ENCODE measurements at regions not wholly inside any gene's neighbourhood (a gene's known extent, or its start where the extent isn't known, plus 50 kb on each side); places are given as distances from the start of the nearest gene placed in this dataset.

DNA sequence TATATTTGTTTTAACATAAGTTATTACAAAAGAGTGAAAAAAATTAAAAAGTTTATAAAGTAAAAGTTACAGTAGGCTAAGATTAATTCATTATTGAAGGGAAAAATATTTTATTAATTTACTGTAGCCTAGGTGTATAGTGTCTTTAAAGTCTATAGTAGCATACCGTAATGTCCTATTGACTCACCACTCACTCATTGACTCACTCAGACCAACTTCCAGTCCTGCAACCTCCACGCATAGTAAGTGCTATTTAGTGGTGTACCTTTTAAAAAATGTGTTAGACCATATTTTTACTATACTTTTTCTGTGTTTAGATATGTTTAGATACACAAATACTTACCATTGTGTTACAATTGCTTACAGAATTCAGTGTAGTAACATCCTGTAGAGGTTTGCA lies 841.1 kb downstream of the CENPC start:
- DNase-seq (ENCODE audit: low read depth in 2 of 2), result no peak

DNA sequence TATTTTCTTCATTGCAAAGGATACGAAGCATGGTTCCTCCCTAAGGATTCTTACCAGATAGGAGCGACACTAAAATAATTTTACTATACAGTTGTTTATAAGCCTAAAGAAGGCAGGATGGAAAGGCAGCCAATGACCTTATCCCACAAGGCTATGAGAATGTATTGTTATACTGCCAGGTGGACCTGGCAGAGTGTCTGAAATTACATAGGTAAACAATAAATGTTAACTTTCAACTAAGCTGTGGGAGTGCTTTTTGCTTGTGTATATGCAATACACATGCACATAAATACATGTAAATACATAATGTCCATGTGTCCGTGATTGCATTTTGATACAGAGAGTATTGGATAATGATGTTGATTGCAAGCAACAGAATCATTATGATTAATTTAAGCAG lies 850.6 kb downstream of the CENPC start:
- DNase-seq (ENCODE audit: low read depth in 2 of 2), result no peak

DNA sequence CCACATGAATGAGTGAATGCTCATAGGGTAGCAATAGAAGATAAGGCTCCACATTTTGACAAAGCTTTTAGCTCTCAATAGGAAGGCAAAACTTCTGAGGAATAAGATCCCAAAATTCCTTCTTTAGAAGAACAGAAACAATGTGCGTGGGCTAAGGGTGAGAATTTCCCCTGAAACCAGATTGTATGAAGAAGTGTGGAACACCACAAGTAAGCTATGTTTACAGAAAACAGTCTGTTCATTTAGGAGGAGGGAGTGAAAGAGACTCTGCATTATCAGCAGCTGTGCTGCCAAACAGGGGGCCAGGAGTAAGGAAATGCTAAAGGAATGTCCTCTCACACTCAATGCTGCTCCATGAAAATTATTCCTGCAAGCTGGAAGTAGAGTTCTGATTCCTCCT lies 851.6 kb downstream of the CENPC start:
- DNase-seq (ENCODE audit: low read depth in 2 of 2), result no peak

DNA sequence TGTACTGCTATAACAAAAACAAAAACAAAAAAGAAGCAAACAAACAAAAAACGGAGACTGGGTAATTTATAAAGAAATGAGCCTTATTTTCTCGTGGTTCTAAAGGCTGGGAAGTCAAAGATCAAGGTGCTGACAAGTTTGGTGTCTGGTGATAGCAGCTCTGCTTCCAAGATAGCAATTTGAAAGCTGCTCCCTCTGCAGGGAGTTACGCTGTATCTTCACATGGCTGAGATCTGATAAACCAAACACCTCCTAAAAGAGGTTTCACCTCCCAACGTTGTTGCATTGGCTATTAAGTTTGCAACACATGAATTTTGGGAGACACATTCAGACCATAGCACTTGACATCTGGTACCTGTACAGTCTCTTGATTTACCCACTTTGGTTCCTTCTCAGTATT lies 854.2 kb downstream of the CENPC start:
- no peak for DNase-seq (ENCODE audit: low read depth in 2 of 2)

DNA sequence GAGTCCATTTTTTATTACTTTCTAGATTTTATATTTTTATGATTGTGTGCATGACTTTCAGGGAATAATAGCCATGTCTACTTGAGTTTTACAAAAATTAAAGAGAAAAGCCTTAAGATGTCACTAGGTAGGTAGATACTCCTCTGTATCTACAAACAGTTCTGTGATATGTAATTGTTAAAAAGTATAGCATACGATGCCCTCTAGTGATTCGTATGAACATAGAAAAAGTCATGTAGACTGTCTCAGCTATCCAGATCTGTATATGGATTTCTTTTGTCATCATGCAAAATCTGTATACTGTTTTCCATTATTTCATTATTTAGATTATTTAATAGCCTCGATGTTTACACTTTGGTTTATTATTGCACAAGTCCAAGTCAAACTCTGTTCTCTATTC lies 856.6 kb downstream of the CENPC start:
- DNase-seq (ENCODE audit: low read depth in 2 of 2), result no peak

DNA sequence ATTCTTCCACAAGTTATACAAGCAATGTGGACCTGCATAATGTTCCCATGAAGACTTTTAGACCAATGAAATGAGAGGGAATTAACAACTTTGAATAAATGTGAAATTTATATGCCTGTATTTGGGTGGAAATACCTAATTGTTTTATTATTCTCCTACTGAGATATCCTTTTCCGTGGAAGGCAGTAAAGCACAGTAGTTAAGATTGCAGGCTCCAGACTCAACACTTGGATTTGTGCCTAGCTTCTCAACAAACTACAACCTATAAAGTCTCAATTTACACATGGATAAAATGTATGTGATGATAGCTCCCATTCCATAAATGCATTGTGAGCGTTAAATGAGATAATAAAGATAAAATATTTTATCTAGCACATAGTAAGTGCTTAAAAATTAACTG lies 857.8 kb downstream of the CENPC start:
- no peak for DNase-seq (ENCODE audit: low read depth in 2 of 2)

DNA sequence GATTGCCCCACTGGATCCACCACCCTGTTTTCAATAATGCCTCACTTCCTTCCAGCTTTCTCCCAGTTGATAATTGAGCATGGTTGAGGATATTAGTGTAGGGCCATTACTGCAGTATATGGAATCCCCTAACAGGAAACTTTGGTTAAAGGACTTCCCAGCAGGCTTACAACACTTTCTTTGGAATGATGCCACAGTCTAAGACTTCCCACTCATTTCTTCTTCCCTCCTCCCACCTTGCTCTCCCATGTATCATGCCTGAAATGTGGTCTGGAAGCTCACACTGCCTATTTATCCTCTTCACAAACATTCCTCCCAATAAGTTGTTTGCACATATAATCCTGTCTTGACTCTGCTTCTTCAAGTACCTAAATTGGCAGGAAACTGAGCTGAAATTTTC lies 863.3 kb downstream of the CENPC start:
- DNase-seq (ENCODE audit: low read depth in 2 of 2), result no peak

DNA sequence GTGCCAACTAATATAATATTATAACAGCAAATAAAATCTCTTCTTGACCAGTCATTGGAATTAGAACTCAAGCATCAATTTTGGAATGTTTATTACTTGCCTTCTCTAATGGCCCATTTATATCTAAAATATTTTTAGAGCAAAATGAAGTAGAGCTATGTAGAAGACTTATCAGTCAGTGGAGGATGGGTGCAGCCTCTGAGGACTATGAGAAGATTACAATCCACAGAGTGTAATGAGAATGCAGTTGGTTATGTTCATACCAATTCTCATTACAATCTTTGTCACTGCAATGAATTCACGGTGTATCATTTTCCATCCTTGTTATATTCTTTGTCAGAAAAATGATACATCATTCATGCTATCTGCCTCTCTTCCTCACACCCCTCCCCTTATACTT lies 878.1 kb downstream of the CENPC start:
- no peak for DNase-seq (ENCODE audit: low read depth in 2 of 2)

DNA sequence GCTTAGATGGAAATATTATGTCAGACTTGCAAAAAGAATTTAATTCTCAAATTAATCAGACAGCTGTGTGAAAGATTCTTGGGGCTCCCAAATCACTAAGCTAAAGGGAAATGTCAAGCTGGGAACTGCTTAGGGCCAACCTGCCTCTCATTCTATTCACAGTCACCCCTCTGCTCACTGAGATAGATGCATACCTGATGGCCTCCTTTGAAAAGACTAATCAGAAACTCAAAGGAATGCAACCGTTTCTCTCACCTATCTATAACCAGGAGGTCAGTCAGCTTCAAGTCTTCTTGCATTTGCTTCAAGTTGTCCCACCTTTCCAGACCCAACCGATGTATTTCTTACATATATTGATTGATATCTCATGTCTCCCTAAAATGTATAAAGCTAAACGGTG lies 882.7 kb downstream of the CENPC start:
- no peak for DNase-seq (ENCODE audit: low read depth in 2 of 2)

DNA sequence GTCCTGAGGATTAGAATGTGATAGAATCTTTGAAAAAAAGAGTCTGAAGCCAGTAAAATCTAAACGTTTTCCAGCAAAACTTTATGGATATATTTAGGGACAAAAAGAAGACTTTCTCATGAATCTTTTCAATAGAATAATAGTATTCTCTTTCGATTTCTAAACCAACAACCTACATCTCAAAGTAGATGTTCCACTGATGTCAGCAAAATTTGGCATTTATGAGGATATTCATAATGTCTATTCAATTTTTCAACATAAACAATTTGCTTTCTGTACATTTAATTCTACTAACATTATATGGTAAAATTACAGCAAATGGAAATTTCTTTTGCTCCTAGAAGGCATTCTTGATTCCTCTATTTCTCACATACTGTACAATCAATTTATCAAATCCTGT lies 886.5 kb downstream of the CENPC start:
- no peak for DNase-seq (ENCODE audit: low read depth in 2 of 2)

DNA sequence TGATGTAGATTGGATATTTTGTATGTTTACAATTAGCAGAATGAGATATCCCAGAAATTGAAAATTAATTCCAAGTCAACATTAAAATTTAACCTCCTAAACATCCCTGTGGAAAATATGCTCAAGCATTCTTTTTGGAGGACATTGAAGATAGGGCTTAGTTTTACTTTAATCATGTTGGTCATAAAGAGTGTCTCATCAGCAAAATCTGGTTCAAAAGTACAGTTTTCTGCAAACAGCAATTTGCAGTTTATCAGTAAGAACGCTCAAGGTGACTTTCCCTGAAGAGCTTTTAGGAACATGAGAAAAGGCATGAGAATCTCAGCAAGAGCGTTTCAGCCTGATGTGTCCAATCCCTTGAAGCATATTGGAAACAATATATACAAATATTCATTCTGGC lies 889.8 kb downstream of the CENPC start:
- no peak for DNase-seq (ENCODE audit: low read depth in 2 of 2)

DNA sequence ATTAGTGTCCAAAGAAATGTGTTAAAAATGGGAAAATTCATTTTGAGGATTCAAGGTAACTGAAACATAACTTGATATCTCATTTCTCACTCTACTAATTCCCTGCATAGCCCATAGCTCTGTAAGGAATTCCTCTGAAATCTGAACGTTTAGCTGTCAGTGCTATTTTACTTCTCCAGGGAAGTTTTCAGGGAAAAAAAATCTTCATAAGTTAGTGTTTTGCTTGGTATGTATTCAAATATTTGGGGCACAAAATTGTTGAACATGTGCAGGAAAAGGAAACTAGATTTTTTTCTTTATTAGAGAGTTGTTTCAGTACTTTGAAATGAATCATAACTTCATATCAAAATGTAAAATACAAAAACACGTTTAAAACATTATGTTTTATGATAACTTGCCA lies 891.4 kb downstream of the CENPC start:
- DNase-seq (ENCODE audit: low read depth in 2 of 2), result no peak

DNA sequence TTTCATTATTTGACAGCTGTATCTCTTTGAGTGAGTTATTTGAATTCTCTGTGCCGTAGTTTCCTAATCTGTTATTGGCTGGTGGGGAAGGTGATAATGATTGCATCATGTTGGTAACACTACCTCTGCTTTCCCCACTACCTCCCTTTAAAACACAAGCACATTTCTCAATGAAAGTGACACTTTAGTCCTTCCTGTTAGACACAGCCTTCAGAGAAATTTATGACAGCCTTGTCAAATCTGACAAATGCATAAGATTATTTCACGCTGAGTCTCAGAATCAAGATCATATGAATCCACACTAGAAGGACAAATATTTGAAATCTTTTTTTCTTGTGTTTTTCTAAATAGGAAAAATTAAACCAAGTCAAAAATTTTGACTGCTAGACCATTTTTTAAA lies 896.1 kb downstream of the CENPC start:
- no peak for DNase-seq (ENCODE audit: low read depth in 2 of 2)

DNA sequence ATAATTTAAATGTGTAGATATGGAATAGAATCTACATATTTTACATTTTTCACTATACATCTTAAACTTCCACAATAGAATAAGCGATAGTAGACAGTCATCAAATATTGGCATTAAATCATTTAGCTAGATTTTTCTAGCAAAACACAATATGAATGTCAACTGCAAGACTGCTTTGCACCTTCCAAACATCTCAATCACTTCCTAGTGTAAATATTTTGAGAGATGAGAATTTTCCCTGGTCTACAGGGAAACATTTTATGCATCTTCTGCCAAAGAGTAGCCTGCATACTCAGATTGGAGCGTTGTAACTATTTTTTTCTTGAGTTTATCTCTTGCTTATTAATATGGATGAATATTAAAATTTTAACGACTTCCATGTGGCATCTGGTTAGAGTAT lies 897.4 kb downstream of the CENPC start:
- no peak for DNase-seq (ENCODE audit: low read depth in 2 of 2)

DNA sequence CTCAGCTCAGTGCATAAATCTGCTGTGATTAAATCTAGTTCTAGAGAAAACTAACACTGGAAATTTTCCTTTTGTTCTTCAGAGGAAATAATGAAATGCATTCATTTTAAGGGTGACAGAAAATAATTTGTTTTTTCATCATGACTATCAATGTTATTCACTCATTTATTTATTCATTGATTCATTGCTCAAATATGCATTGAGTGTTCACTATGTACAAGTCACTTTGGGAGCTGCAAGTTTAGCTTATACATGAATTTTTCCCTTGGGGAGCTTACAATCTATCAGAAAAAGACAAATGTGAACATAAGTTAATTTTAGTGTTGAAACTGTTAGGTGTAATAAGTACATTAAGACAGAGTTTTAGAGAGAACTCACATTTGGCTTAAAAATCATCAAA lies 897.8 kb downstream of the CENPC start:
- no peak for DNase-seq (ENCODE audit: low read depth in 2 of 2)

DNA sequence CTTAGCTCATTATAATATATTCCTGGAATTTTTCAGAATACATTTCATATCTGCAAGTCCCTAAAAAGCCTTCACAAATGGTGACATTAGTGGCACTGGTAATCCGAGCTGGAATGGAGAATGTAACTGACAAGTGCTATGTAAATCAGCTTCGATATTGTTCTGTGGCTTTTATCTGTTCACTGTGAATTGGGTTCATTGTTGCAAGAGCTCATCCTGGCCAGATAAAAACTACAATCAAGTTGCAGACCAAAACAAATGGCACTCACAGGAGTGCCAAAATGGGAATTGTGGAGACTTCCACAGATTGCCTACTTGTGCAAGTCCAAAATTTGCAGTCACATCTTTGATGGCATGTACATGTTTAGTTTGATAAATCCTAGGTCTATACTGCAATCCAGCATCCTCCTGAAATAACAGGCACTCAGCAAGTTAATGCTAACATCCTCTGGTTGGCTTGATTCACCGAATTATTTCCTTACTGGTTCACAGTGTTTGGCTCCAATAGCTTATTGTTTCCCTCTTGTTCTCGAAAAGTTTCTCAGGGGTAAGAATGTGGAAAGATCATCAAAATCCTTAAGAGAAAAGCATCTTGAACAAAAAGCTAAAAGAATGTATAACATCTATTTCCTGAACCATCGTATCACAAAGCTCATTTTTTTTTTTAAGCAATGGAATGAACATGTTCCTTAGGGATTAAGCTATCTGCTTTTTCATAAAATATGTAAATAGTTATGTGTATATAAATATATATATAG lies 904.9 kb downstream of the CENPC start:
- no peak for DNase-seq (ENCODE audit: low read depth in 2 of 2)

DNA sequence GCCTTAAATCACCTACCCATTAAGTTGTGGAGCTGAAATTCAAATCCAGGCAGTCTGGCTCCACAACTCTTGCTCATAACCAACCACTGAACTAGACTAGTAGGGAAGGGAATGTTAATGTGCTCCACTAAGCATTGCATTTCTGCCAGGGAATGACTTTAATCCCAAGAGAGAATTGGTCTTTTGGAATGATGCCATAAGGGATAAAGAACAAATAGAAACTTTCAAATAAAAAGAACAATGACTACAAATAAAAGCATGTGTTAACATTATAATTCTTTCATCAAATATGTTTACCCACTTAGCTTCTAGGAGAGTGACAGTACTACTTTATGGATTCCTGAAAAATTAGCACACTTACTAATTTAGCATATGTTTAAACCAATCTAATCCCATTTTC lies 905.9 kb downstream of the CENPC start:
- DNase-seq (ENCODE audit: low read depth in 2 of 2), result no peak

DNA sequence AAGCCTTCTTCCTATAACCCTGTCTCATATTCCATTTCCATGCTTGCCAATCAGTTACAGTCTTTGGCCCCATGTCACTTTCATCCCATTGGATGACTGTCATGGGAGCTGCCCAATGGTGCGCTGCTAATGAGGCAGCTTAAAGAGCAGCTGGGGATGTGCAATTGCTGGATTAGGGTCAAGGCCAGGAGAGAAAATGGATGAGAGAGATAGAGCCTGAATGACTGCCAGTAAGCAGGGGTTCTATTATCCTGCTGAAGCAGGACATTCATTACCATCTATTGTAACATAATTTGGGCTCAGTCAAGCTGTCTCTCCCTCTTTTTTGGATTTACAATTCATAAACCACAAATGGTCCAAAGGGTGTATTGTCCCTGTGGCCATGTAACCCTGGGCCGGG lies 909.0 kb downstream of the CENPC start:
- DNase-seq (ENCODE audit: low read depth in 2 of 2), result no peak

DNA sequence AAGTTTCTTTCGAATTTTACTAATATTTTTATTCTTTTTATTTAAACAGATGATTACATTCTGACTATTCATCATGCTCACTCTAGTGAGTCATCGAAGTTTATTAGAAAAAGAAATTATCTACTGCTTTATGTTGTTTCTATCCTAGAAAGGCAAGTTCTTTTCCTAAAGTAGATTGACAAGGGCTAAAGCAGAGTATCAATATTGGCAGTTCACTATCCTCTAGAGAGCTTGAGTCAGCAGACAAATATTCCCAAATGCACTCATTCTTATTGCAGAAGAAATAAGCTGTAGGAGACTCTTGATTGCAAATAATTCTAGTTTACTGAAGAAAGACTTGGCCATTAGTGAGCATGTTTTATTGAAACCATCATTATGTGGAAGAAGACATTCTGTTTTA lies 911.8 kb downstream of the CENPC start:
- DNase-seq (ENCODE audit: low read depth in 2 of 2), result no peak

DNA sequence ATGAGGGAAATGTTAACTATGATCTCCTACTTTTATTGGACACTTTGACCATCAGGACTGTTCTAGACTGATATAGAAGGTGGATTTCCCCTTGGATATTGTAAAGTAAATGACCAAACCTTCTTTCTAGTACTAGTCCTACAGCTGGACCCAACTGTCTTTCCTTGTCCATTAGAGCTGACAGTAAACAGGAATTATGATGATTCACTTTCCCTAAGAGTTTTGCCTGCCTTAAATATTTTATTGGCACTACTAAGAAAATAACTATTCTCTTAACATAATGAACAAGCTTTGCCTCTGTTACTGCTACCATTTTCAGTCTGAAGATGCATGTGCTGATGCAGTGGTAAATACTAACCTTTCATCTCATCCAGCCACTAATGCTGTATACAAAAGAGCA lies 915.4 kb downstream of the CENPC start:
- DNase-seq (ENCODE audit: low read depth in 2 of 2), result no peak

DNA sequence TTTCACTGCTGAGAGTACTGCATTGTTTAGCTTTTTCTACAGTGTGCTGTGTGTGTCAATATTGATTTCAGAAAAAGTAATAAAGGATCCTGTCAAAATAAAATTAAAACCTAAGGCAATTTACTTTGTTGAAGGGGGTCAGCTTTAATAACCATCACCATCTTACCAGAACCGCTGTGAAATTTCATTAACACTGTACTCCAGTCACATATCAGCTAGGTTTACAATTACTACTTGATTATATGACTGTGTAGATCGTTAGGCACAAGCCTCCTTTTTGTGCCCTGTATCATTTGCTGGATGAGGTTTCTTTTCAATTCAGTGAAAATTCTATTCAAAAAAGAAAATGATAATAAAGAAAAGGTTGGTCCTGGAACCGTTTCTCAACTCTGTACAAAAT lies 917.2 kb downstream of the CENPC start:
- DNase-seq (ENCODE audit: low read depth in 2 of 2), result no peak

DNA sequence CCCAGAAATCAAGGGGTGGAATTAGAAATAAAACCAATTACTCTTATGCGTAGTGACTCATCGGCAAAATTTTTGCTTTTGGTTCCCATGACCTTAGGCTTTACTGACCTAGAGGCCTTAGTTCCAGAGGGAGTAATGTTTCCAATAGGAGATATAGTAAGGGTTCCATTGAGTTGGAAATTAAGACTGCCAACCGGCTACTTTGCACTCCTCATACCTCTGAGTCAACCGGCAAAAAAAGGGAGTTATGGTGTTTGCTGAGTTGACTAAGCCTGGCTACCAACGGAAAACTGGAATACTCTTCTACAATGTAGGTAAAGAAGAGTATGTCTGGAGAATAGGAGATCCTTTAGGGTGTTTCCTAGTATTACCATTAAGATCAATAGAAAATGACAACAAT lies 919.8 kb downstream of the CENPC start:
- DNase-seq (ENCODE audit: low read depth in 2 of 2), result no peak

DNA sequence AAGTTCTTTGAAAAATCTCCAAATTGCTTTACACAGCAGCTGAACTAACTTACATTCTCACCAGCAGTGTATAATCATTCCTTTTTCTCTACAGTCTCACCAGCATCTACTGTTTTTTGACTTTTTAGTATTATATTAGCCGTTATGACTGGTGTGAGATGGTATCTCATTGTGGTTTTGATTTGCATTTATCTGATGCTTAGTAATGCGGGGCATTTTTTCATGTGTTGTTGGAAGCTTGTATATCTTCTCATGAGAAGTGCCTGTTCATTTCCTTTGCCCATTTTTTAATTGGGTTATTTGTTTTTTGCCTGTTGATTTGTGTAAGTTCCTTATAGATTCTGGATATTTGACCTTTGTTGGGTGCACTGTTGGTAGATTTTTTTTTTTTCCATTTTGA lies 931.7 kb downstream of the CENPC start:
- no peak for DNase-seq (ENCODE audit: low read depth in 2 of 2)

DNA sequence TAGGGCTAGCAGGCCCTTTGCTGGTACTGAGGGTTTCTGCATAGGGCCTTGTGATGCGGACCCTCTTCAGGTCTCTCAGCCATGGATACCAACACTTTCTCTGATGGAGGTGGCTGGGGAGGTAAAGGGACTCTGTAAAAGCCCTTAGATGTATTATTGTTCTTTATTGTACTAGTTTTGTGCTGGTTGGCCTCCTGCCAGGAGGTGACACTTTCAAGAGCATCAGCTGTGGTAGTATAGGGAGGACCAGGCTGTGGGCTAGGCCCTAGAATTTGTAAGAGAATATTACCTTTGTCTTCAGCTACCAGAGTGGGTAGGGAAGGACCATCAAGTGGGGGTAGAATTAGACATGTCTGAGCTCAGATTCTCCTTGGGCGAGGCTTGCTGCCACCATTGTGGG lies 936.3 kb downstream of the CENPC start:
- DNase-seq (ENCODE audit: low read depth in 2 of 2), result no peak

Measured in stimulated activated CD8-positive, alpha-beta memory T cell treated with anti-CD3 and anti-CD28 coated beads, Interleukin-2, amount 100 ng/mL, for 1 hour (primary cell).